Stimulated activated CD8-positive, alpha-beta memory T cell treated with anti-CD3 and anti-CD28 coated beads, Interleukin-7, amount 100 ng/mL, for 4 hours (primary cell): ENCODE measurements at regions not wholly inside any gene's neighbourhood (a gene's known extent, or its start where the extent isn't known, plus 50 kb on each side); places are given as distances from the start of the nearest gene placed in this dataset.

Experiments
- DNase-seq, 2 donors: peaks; one replicate each; pipeline ENCODE4 v3.0.0-alpha.2; 2020; ENCODE audit warnings: low read depth in 2 of 2

DNA sequence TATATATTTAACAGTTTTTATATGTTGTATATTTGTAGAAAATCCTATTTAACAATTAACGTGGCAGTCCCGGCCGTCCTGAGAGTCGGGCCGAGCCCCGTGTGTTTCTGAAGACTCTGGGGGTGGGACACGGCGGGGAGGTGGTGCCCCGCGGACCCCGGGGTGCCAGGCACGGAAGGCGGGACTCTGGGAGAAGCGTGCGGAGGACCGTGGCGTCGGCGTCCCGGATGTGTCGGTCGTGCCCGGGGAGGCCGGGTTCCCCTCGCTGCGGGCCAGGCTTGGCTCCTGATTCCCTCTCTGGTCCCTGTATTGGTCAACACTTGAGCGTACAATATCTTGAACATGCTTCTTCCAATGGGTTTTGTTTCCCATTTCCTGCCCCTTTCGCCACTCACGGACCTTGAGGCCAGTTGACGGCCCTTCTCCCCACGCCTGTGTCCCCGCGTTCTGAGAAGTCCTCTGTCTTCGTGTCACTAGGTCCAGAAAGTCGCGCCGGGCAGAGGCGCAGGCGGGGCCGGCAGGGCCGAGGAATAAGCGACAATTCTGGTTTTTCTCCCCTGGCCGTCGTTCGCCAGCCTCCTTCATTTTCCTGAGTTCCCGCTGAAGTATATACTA is 1076.7 kb downstream of the BRD1 start:
- DNase-seq: no peak

DNA sequence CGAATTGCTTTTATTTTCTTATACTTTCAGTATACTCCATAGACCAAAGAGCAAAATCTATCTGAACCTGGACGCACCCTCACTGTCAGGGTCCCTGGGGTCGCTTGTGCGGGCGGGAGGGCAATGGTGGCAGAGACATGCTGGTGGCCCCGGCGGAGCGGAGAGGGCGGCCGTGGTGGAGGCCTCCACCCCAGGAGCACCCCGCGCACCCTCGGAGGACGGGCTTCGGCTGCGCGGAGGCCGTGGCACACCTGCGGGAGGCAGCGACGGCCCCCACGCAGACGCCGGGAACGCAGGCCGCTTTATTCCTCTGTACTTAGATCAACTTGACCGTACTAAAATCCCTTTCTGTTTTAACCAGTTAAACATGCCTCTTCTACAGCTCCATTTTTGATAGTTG is 1077.4 kb downstream of the BRD1 start:
- DNase-seq: no peak

DNA sequence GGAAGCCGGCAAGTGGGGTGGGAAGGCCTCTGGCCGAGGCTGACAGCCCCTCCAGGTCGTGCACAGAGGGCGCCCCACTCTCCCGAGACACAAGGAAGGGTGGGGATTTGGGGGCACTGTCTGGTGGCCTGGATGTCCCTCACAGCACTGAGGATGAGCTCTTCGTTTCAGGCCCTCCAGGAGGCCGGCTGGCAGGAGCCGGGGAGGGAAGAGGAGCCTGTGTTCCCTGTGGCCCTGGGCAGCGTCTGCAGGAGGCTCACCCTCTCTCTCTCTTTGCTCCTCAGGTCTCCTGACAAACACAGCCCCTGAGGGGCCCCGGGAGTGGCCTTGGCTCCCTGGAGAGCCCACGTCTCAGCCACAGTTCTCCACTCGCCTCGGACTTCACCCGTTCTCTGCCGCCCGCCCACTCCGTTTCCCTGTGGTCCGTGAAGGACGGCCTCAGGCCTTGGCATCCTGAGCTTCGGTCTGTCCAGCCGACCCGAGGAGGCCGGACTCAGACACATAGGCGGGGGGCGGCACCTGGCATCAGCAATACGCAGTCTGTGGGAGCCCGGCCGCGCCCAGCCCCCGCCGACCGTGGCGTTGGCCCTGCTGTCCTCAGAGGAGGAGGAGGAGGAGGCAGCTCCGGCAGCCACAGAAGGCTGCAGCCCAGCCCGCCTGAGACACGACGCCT is 1078.0 kb downstream of the BRD1 start:
- no peak for DNase-seq

GRCh38 chr22:48748860-48749554 is 1078.7 kb downstream of the BRD1 start:
- DNase-seq: no peak

GRCh38 chr22:48748113-48748859 is 1079.4 kb downstream of the BRD1 start:
- no peak for DNase-seq

DNA sequence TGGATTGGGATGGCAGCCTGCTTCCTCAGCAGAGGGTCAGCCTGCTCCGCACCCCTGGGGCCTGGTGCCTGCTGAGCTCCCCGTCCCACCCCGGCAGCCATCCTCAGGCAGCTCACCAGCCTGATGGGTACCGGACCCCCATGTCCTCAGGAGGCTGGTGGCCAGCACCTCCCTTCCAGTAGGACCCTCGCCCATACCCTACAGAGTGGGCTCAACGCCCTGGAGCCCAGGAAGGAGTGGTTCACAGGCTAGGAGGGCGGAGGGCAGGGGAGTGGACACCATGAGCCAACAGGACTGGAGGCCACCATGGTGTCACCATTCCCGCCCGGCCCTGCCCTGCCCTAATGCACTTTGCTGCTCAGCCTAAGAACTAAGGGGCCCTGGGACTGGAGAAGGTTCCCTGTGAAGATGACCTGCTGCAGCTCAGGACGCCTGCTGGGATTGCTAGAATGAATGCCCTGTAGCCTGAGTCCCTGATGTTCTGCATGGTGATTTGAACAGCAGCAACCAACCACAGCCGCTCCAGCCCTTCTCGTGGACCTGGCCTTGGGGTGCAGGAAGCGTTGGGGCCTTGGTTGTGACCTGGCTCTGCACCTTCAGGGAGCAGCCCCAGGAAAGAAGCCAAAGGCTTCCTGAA is 1080.8 kb downstream of the BRD1 start:
- no peak for DNase-seq

GRCh38 chr22:48745842-48746788 is 1081.6 kb downstream of the BRD1 start:
- no peak for DNase-seq

DNA sequence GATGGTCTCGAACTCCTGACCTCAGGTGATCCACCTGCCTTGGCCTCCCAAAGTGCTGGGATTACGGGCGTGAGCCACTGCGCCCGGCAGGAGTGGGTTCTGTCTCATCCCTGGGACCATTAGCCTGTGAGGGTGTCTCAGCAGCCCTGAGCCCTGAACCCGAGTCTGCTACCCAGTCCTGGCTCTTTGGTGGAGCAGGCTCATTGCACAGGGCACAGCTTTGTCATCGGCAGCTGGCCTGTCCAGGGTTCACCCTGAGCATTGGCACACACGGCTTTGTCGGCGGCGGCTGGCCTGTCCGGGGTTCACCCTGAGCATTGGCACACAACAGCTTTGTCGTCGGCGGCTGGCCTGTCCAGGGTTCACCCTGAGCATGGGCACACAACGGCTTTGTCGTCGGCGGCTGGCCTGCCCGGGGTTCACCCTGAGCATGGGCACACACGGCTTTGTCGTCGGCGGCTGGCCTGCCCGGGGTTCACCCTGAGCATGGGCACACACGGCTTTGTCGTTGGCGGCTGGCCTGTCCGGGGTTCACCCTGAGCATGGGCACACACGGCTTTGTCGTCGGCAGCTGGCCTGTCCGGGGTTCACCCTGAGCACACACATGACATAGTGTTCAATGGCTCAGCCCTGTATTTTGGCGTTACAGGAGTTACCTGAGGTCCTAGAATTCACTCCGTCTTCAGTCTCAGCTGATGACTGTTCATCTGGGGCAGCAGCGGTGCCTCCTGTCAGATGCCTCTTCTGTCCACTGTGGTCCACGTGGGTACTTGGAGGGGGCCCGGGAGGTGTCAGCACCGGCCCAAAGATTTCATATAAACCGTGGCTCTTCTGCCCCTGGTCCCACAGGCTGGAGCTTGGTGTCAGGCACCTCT is 1082.5 kb downstream of the BRD1 start:
- no peak for DNase-seq

- DNase-seq: no peak
Observed at GRCh38 chr22:48744283-48744641, 1083.4 kb downstream of the BRD1 start.

DNA sequence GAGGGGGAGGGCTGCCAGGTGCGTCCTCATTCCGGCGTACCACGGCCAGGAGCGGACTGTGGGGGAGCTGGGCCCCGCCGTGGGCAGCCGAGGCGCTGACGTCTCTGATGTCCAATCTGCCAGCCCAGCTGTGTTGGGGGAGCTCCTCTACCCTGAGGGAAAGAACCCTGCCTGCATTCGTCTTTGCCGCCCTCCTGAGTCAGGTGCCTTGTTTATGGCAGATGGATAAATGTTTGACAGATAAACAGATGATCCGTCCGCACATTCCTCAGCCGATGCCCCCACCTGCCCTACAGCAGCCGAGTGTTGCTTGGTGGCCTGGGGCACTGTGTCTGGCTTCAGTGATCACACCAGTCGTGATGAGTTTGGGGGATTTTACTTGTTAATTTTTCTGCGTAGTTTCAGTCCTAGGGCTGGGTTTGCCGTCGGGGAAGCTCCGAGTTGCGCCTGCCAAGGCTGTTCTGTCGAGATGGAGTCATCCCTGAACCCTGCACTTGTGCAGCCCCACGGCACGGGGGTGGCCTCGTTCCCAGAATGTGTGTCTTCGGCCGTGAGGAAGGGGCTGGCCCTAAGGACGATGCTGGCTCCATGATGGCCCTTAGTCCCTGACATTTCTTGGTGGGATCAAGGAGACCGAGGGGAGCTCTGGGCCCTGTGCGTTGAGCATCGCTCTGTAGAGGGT is 1083.9 kb downstream of the BRD1 start:
- no peak for DNase-seq

GRCh38 chr22:48742556-48743343 is 1084.9 kb downstream of the BRD1 start:
- DNase-seq: no peak

- no peak for DNase-seq
Observed at GRCh38 chr22:48742191-48742555, 1085.5 kb downstream of the BRD1 start.

- no peak for DNase-seq
Observed at GRCh38 chr22:48741540-48741939, 1086.1 kb downstream of the BRD1 start.

GRCh38 chr22:48740731-48741405 is 1086.8 kb downstream of the BRD1 start:
- no peak for DNase-seq

GRCh38 chr22:48740086-48740730 is 1087.5 kb downstream of the BRD1 start:
- no peak for DNase-seq

DNA sequence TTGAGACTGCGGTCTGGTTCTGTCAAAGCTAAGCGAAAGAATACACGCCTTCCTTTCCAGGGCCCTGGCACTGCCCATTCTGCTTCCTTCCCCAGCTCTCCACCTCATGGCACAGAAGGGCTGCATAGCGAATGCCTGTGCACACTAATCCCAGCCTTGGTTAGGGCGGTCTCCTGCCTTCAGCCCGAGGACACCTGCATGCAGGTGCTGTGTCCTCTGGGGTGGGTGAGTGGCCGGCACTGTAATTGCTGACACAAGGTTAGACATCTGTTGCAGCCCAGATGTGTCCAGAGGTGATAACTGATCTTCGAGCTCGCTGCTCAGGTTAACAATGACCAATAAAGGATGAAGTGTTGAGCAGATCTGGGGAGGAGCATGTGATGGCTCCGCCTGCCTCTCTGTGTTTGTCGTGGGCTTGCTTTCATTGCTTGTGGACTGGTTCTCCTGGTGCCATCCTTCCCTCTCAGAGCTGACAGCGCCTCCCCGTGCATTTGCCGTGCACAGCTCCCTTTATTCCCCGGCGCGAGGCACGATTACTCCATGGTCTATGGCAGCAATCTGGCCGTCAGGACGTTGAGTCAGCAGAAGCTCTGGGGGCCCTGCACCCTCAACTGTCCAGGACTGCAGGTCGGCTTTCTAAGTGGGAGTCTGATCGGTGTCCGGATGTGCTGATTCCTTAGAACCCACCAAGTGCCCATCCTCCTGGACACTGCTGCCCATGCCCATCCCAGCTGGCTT is 1088.2 kb downstream of the BRD1 start:
- DNase-seq: no peak
